ENCODE measurements at regions not wholly inside any gene's neighbourhood (a gene's known extent, or its start where the extent isn't known, plus 50 kb on each side); places are given as distances from the start of the nearest gene placed in this dataset.

DNA sequence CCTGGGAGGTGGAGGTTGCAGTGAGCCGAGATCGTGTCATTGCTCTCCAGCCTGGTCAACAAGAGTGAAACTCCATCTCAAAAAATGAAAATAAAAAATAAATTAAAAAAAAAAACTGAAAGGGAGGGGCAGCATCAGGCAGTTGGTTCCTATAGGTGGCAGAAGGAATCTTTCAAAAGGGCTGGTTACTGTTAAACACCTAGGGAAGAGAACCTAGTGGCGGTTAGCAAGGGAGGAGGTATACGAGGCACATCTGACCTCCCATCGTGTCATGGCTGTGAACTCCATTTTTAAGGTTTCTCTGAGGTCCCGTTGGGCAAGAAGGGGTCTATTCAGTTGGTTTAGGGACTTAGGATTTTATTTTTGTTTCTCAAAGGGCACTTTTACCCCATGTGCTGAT lies 150.1 kb downstream of the SLC7A11 start:
- TF ChIP-seq, protein P1, sequence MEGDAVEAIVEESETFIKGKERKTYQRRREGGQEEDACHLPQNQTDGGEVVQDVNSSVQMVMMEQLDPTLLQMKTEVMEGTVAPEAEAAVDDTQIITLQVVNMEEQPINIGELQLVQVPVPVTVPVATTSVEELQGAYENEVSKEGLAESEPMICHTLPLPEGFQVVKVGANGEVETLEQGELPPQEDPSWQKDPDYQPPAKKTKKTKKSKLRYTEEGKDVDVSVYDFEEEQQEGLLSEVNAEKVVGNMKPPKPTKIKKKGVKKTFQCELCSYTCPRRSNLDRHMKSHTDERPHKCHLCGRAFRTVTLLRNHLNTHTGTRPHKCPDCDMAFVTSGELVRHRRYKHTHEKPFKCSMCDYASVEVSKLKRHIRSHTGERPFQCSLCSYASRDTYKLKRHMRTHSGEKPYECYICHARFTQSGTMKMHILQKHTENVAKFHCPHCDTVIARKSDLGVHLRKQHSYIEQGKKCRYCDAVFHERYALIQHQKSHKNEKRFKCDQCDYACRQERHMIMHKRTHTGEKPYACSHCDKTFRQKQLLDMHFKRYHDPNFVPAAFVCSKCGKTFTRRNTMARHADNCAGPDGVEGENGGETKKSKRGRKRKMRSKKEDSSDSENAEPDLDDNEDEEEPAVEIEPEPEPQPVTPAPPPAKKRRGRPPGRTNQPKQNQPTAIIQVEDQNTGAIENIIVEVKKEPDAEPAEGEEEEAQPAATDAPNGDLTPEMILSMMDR (IDR thresholded peaks at IDR 0.05; ENCODE audit: extremely low read depth in 1 of 2, insufficient read depth in 1 of 2, low read depth in 1 of 2, low read length in 2 of 2), result no peak
- TF ChIP-seq, protein P2, sequence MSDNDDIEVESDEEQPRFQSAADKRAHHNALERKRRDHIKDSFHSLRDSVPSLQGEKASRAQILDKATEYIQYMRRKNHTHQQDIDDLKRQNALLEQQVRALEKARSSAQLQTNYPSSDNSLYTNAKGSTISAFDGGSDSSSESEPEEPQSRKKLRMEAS (IDR thresholded peaks at IDR 0.05; ENCODE audit: insufficient read depth, insufficient read length), result no peak
- TF ChIP-seq MYC (IDR thresholded peaks at IDR 0.05; ENCODE audit: low read depth, low read length), result no peak
- no peak for TF ChIP-seq POLR2AphosphoS5 (IDR thresholded peaks at IDR 0.05; ENCODE audit: insufficient read depth, low read depth, low read length)
- TF ChIP-seq POLR2A (IDR thresholded peaks at IDR 0.05; ENCODE audit: low read depth, low read length), result no peak

Measured in endothelial cell of umbilical vein (primary cell).